H1 (cell line): ENCODE measurements at regions not wholly inside any gene's neighbourhood (a gene's known extent, or its start where the extent isn't known, plus 50 kb on each side); places are given as distances from the start of the nearest gene placed in this dataset.

Experiments
- ASH2L ChIP-seq: fragments of 200-600, 300-600 bp; sonication (generic); IDR thresholded peaks from one replicate; pipeline ENCODE4 v1.7.1; 2017; ENCODE audit warnings: low read length
- EP300 ChIP-seq, 2 experiments: IDR thresholded peaks; 1 replicate in 1 of 2; 2 replicates in 1 of 2; pipeline ENCODE4 v1.6.1; 2011 to 2012; ENCODE audit warnings: low read depth in 2 of 2, low read length in 2 of 2, mild to moderate bottlenecking in 2 of 2, borderline replicate concordance in 1 of 2, inconsistent platforms in 1 of 2, moderate library complexity in 1 of 2
- EZH2 ChIP-seq: fragments of 200-600 bp; sonication (generic); IDR thresholded peaks from 2 replicates; pipeline ENCODE4 v1.7.1; 2012; ENCODE audit warnings: low read depth, mild to moderate bottlenecking, moderate library complexity, low read length, inconsistent platforms; ENCODE audit not compliant: severe bottlenecking
- GABPA ChIP-seq: IDR thresholded peaks from 2 replicates; pipeline ENCODE4 v1.6.1; 2011; ENCODE audit warnings: mild to moderate bottlenecking, low read length, moderate library complexity, borderline replicate concordance; ENCODE audit not compliant: insufficient read depth
- POLR2A ChIP-seq, 2 experiments: IDR thresholded peaks; 1 replicate in 1 of 2; 2 replicates in 1 of 2; pipeline ENCODE4 v1.6.1; 2011; ENCODE audit warnings: low read depth in 2 of 2, low read length in 2 of 2, mild to moderate bottlenecking in 2 of 2; ENCODE audit errors: control extremely low read depth in 1 of 2
- POLR2AphosphoS5 ChIP-seq: IDR thresholded peaks from 2 replicates; pipeline ENCODE4 v1.6.1; 2011; ENCODE audit warnings: low read depth, low read length
- SIN3A ChIP-seq, 2 experiments: IDR thresholded peaks in 1 of 2; conservative IDR thresholded peaks in 1 of 2; 2 replicates each; pipeline ENCODE4 v1.6.1; 2011 to 2012; ENCODE audit warnings: low read length in 2 of 2, improper control_type of control experiment in 1 of 2, low read depth in 1 of 2, mild to moderate bottlenecking in 1 of 2
- SP1 ChIP-seq: IDR thresholded peaks from 2 replicates; pipeline ENCODE4 v1.6.1; 2011; ENCODE audit warnings: low read depth, low read length
- YY1 ChIP-seq: IDR thresholded peaks from 2 replicates; pipeline ENCODE4 v1.6.1; 2011; ENCODE audit warnings: low read depth, mild to moderate bottlenecking, low read length
- TF ChIP-seq, protein P1 (sequence below), 3 experiments: IDR thresholded peaks; 1 replicate in 2 of 3; 2 replicates in 1 of 3; pipeline versions ENCODE4 v1.5.1 to v1.6.1; 2011; ENCODE audit warnings: low read length in 3 of 3, mild to moderate bottlenecking in 3 of 3, inconsistent platforms in 2 of 3, low read depth in 1 of 3, moderate library complexity in 1 of 3; ENCODE audit not compliant: insufficient read depth in 1 of 3; ENCODE audit errors: control extremely low read depth in 1 of 3
- TF ChIP-seq, protein P2 (sequence below): IDR thresholded peaks from 2 replicates; pipeline ENCODE4 v1.6.1; 2011; ENCODE audit warnings: low read length, improper control_type of control experiment
- TF ChIP-seq, protein P3 (sequence below): IDR thresholded peaks from 2 replicates; pipeline ENCODE4 v1.6.1; 2011; ENCODE audit warnings: low read depth, mild to moderate bottlenecking, low read length; ENCODE audit not compliant: insufficient read depth

GRCh38 chr10:3976718-3977117 is 191.7 kb upstream of the KLF6 start:
- TF ChIP-seq EZH2 (no peak), POLR2AphosphoS5 (no peak), GABPA (no peak), EP300 (IDR thresholded peaks at IDR 0.05; ENCODE audit: borderline replicate concordance in 1 of 2, low read depth in 2 of 2, low read length in 2 of 2) (no peak), POLR2A (IDR thresholded peaks at IDR 0.05; ENCODE audit: control extremely low read depth in 1 of 2, low read depth in 2 of 2, low read length in 2 of 2) (no peak), SP1 (no peak), YY1 (no peak), SIN3A (conservative IDR thresholded peaks at IDR 0.05 in 1 of 2, IDR thresholded peaks at IDR 0.05 in 1 of 2; ENCODE audit: low read depth in 1 of 2, low read length in 2 of 2) (no peak), ASH2L (no peak)
- TF ChIP-seq, protein P1, sequence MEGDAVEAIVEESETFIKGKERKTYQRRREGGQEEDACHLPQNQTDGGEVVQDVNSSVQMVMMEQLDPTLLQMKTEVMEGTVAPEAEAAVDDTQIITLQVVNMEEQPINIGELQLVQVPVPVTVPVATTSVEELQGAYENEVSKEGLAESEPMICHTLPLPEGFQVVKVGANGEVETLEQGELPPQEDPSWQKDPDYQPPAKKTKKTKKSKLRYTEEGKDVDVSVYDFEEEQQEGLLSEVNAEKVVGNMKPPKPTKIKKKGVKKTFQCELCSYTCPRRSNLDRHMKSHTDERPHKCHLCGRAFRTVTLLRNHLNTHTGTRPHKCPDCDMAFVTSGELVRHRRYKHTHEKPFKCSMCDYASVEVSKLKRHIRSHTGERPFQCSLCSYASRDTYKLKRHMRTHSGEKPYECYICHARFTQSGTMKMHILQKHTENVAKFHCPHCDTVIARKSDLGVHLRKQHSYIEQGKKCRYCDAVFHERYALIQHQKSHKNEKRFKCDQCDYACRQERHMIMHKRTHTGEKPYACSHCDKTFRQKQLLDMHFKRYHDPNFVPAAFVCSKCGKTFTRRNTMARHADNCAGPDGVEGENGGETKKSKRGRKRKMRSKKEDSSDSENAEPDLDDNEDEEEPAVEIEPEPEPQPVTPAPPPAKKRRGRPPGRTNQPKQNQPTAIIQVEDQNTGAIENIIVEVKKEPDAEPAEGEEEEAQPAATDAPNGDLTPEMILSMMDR (IDR thresholded peaks at IDR 0.05; ENCODE audit: control extremely low read depth in 1 of 3, insufficient read depth in 1 of 3, low read depth in 1 of 3, low read length in 3 of 3) = no peak
- TF ChIP-seq, protein P2, sequence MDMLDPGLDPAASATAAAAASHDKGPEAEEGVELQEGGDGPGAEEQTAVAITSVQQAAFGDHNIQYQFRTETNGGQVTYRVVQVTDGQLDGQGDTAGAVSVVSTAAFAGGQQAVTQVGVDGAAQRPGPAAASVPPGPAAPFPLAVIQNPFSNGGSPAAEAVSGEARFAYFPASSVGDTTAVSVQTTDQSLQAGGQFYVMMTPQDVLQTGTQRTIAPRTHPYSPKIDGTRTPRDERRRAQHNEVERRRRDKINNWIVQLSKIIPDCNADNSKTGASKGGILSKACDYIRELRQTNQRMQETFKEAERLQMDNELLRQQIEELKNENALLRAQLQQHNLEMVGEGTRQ = no peak
- TF ChIP-seq, protein P3, sequence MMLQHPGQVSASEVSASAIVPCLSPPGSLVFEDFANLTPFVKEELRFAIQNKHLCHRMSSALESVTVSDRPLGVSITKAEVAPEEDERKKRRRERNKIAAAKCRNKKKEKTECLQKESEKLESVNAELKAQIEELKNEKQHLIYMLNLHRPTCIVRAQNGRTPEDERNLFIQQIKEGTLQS = no peak
